NCI-H2107 treated with DMSO at 0.1 percent for 48 hours (cell line): ENCODE measurements at regions not wholly inside any gene's neighbourhood (a gene's known extent, or its start where the extent isn't known, plus 50 kb on each side); places are given as distances from the start of the nearest gene placed in this dataset.

Experiments used
- DNase-seq: peaks from one replicate; lab custom pipeline; 2025; ENCODE audit not compliant: unreplicated experiment; lab: John Stamatoyannopoulos, UW

DNA sequence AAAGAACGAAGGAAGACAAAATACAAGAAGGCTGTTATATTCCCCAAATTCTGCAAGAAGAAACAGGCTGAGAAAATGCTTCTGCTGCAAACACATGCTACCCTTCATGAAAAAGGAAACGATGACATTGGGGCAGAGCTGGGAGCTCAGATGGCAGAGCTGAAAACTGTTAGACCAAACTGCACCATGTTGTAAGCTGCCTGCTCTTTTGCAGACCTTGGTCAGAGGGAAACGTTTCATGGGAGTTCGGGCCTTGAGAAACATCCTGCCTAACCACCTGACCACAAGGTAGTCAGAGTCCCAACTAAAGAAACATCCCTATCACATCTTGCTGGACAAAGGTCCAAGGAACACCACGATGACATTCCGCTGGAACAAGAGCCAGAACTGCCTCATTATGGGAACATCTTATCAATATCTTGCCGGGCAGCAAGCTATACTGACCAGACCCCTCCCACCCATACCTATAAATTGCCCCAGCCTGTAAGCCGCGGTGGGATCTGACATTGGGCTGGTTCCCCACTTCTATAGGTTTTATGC, 110.7 kb upstream of the CTSC start:
- no peak for DNase-seq

DNA sequence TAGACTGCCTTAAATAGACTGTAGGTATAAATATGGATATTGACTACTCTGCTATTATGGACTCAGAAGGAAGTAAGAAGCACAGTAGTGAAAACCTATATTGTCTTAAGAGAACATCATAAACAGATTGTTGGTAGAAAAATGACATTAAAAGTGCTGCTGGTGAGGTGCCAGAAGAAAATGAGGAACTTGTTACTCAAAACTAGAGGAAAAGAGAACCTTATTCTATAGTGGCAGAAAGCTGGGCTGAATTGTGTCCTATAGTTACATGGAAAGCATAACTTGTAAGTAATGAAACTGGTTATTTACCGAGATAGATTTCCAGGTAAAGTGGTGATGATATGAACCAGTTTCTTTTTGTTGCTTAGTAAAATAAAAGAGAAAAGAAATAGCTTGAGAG, 109.7 kb upstream of the CTSC start:
- no peak for DNase-seq

DNA sequence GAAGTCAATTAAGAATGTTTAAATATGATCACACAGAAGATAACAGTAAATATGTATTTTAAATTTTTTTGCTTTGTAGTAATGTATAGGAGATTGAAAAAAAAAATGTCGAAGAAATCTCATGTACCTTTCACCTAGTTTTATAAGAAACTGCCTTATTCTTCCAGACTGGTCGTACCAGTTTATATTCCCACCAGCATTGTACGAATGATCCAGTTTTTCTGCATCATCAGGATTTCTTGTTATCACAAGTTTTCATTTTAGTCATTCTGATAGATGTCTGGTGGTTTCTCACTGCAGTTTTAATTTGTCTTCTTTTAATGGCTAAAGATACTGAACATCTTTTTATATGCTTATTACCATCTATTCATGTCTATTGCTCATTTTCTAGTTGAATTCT, 101.8 kb upstream of the CTSC start:
- no peak for DNase-seq

DNA sequence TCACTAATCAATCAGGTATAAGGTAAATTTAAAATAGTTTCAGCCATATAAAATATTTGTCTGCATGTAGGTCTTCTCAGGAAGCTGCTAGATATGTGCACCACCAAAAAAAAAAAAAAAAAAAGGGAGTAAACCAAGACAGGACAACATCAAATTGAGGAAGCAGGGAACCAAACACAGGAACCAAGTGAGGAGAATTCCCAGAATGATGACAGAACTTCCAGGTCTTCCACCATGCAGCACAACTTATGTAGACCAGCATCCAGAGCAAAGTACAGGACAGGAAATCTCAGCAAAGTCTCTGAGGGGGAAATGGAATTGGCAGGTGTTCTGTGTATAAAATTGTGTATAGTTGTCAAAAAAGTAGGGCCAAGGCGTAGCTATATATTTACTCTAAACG, 101.2 kb upstream of the CTSC start:
- DNase-seq: no peak

DNA sequence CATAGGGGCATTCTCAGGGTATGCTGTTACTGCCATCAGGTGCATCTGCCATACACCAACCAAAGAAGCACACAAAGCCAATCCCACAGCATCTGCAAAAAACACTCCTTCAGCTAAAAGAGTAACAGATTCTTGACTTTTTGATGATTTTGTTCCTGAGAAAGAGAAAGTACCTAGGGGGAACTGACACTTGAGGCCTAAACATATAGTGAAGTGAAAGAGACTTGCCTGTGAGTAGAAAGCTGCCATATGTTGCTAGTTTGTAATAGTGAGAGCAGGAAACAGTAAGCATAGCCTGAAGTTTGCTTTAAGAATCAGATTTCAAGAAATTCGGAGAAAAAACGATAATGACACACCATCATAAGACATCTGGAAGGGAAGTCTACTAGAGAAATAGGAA, 97.9 kb upstream of the CTSC start:
- DNase-seq: no peak

DNA sequence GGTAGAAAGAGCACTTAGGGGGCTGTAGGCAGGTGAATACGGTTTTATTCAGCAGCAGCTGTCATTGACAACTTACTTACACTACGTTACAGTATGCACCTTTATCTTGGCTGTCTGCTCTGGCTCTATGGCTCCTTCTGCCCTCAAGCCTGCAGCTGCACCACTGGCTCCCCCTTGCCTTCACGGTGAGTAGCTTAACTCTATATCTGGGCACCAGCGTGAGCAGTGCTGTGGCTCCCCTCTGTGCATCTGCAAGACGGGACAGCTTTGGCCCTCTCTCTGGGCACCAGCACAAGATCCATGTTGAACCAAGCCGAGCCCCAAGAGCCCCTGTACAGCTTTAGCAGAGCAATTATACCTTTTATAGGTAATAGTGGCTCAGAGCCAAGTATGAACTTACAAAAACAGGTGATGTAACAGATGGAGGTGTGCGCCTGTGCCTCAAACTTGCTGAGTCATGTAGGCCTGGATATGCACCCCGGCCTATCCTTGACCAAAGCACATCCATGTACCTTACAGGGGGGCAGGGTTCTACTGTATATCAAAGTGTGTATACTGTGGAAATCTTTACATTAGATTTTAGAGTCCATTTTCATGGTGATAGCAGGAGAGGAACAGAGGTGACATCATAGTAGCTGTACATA, 96.9 kb upstream of the CTSC start:
- no peak for DNase-seq

DNA sequence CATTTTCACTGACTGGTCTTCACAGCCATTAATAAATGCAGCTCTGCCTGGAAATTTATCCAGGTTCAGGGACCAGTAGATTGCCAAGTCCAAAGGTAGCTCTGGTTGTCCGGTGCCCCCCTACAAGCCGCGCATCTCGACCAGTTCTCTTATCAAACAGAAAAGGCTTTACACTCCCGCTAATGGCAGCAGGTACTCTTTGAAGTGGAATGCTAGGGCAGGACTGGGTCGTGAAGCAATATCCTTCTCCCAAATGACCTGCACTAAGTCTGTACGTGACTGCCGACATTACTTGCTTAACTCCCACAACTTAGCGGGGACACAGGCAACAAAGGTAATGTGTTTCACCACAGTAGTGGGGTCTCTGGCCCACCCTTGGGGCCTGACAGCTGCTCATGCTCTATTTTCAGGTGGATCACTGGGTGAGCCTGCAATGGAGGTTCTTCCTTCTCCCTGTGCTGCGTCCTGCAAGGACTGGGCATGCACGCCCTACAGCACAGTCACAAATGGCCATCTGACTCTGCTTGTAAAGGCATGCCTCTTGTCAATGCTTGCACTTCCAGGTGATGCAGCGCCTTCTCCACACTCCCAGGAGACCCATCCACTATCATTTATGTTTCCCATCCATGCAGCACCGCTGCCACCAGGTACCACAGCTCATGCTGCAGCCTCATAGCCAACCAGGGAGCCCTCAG, 96.1 kb upstream of the CTSC start:
- DNase-seq: no peak

DNA sequence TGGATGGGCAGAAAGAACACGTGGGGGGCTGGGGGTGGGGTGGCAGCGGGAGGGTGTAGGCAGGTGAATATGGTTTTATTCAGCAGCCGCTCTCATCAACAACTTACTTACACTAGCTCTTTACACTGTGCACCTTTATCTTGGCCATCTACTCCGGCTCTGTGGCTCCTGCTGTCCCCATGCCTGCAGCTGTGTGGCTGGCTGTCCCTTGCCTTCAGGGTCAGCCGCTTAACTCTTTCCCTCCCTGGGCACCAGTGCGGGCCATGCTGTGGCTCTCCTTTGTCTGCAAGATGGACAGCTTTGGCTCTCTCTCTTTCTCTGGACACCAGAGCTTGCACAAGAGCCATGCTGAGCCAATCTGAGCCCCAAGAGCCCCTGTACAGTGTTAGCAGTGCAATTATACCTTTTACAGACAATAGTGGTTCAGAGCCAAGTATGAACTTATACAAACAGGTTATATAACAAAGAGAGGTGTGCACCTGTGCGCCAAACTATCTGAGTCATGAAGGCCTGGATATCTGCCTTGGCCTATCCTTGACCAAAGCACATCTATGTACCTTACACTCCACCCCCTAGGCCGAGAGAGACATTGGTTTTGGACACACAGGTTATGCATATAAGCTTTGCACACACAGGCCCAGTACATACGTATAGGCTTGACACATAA, 94.3 kb upstream of the CTSC start:
- DNase-seq: no peak

DNA sequence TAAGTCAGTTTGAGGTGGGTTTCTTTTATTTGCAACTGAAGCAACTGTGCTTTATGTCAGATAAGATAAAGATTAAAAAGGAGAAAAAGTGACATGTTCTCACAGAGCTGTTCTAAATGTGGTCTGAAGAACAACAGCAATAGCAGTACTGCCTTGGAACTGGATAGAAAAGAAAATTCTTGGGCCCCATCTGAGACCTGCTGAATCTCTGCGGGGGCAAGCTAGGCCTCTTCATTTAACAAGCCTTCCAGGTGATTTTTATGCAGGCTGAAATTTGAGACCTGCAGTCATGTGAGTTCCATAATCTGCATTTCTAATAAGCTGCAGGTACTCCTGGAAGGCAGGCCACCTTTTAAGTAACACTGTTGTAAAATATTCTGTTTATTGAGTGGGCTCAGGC, 91.4 kb upstream of the CTSC start:
- no peak for DNase-seq

DNA sequence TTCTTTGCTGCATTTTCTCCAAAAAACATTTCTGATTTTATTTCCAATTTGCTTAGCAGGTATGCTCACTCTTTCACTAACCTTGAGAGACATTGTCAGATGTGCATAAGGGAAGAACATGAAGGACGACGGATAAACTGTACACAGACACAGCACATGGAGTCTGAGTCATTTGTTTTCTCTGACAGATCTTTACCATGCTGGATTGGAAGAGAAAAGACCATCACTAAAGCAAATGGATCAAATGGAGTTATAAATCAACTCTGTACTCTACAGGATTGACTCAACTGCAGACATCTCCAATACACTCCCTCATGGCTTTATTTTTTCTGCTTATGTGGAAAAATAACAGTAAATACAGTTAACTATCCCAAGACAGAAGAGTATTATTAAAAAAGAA, 90.2 kb upstream of the CTSC start:
- DNase-seq: no peak

DNA sequence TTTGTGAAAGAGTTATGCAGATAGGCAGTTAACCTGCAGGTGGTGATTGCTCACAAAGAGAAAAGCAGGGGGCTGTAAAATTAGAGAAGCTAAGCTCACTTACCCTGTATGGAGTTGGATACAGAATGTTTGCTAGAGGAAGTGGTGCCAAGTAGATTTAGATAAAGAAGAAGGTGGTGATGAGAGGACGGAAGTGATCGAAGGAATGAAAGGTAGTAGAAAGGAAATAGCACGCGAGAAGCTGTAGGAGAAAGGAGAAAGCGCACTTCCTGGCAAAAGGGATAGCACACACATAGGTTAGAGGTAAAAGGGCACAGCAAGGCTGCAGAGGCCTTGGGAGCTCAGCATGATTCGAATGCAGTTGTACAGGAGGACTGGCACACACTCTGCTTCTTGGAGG, 87.3 kb upstream of the CTSC start:
- DNase-seq: no peak

DNA sequence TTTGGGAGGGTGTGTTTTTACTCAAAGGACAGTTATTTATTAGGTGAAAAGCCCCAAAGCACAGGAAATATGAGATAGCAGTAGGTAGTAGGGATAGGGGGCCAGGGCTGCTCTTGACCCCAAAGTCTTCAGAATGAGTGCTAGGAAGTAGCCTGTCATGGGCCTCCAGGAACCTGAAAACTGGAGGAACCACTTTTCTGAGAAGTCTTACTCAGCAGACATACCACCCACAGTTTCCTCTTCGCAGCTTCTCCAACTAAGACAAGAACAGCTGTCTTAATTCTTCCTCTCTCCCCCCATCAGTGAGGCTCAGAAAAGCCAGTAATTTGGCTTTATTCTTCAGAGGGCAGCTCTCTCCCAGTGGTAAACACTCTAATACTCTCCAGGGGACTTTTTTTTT, 84.0 kb upstream of the CTSC start:
- DNase-seq: no peak

DNA sequence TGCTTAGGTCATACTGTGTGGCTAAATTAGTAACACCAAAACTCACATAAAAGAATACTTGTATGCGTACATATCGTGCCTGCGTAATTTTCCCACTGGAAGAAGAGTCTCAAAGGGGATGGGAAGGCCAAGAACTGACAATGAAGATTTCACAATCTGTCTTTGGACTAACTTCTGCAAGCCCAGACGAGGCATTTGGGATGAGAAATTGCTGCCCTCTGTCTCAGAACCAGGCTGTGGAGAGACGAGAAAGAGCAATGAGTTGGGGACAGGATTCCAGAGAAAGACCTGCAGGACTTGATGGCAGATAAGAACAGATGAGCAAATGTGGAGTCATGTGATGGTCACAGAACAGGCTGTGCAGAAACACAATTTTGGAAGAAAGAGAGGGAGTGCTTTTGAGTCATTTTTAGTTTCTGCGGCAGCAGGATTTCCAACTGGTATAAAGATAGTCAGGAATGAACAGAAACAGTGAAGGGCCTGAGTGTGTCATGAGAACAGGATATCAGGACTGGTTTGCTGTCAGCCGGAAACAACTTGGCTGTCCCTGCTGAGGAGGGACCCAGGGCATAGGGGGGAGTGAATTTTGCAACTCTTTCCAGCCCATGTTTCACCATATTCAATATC, 82.7 kb upstream of the CTSC start:
- DNase-seq: no peak

DNA sequence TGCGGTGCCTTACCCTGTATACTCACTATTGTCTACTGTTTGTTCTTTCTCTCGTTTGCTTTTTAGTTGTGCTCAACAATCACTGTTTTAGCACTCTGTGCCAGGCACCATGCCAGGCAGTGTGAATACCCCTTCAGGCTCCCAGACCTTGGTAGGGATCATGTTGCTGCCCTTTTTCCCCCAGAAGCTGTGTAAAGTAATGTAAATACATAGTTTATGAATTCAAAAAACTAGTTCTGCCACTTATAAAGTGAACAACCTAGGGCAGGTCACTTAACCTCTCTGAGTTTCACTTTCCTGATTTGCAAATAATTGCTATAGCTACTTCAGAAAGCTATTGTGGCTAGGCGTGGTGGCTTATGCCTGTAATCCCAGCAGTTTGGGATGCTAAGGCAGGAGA, 81.0 kb upstream of the CTSC start:
- peak; percentile 24 for DNase-seq

DNA sequence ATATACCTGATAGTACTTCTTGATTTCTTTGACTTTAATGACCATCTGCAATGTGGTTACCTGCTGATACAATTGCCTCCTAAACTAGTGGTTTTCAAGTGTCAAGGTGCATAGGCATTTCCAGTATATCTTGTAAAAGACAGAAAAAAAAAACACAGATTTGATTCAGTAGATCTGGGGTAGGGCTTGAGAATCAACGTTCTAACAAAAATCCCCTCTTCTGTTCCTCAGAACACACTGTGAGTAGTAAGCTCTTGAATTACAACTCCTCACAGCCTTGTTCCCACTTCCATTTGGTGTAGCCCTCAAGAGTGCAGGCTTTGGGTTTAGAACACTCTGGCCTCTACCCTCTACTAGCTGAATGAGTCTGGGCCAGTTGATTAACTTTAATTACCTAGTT, 78.0 kb upstream of the CTSC start:
- no peak for DNase-seq

DNA sequence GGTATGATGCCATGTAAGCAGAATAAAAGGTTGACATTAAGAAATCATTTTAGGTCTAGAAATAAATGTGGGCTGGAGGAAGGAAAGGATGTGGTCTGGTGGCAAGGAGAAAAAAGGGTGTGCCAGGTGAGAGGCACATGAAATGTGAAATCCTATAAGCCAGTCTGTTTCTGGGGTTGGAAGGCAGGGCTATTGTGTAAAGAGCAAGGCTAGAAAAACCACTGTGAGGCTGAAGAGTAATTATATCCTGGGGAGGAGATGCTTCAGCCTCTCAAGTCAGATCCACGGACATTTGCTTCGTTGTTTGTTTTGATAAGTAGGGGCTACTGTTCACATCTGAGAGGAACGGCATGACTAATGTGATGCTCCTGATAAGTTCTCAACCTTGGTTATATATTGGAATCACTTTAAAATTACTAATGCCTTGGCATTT, 77.5 kb upstream of the CTSC start:
- DNase-seq: peak; percentile 20

DNA sequence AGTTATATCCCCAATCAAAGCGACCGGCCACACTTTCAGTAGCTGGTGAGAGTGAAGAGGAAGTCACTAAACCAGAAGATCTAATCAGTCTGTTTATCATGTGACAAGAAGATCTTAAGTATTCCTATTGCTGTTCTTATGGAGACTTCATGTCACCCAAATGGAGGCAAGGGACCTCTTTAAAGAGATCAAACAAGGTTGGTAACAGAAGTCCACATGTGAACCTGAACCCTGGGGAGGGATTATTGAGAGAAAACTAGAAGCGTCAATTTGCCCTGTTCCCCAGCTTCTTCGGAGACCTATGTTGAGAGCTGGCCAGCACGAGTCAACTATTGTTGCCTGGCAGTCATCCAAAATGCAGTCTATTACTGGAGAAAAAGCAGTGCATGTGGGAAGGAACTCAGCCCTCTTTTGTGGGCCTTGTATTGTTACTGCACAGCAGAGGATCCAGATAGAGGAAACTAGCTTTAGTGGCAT, 76.9 kb upstream of the CTSC start:
- DNase-seq: no peak

DNA sequence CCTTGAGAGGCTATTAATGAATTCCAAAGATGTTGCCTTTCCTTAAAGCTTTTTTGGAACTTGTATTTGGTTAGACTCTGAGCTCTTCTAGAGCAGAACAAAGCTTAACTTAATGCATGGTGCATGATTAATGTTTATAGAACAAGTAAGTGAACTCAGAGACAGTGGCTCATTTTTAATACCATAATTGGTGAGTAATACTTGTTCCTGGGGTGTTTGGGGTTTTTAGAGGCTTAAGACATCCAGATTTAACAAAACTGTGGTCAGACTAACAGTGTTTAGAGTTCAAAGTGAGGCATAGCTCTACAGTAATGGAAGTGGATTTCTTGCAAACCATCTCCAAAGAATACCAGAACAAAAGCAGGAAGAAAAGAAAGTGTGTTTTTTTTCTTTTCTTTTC, 73.7 kb upstream of the CTSC start:
- DNase-seq: no peak

DNA sequence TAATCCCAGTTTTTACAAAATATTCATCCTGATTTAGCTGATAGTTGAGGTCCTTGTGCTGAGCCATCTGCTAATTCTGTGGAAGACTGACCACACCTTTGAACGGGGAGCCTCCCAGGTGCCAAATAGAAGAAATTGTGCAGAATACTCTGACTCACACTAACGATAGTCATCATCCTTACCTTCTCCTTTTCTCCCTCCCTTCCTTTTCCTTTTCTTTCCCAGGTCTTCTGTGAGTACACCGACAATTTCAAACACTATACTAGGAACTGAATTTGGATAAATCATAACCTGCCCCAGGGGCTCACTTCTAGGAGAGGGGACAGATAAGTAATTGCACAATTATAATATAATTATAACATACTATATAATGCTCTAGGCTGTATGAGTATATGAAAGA, 73.1 kb upstream of the CTSC start:
- DNase-seq: no peak

DNA sequence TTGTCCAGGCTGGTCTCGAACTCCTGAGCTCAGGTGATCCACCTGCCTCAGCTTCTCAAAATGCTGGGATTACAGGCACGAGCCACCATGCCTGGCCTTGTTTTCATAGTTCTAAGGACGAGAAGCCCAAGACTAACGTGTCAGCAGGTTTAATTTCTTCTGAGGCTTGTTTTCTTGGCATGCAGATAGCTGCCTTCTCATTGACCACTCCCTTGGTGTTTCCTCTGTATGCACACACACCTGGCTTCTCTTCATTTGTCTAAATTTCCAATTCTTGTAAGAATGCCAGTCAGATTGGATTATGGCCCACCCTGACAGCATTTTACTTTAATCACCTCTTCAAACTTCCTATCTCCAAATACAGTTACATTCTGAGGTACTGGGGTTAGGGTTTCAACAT, 72.5 kb upstream of the CTSC start:
- DNase-seq: no peak

DNA sequence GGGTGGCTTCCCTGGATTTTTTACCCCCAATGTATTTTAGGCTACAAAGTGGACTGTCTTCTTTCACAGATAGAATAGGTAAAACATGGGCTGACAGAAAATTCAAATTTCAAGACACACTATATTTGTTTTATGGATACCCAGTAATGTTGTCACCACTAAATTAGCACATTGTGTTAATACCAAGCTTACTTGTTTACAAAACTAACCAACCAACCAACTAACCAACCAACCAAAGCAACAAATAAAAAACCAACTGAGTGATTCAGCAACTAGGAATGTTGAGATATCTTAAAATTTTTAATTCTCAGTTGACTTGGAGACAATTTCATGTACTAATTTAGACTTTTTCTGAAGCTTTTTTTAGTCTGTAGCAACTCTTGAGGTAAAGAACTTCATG, 69.3 kb upstream of the CTSC start:
- DNase-seq: no peak

DNA sequence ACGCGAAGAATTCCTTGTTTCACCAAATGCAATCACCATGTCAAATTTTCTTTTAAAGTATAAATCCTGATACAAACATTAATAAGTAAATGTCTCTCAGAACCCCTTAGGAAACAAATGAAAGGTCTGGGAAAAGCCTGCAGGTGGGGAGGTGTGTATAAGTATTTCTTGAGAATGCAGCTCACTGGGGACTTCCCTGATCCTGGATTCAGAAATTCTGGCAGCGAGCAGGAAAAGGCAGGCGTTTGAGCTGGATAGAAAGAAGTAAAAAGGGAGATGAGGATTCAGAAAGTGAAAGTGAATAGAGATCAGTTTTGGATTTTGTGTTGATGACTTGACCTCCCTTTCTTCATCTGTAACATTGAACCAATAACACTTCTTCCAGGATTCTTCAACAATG, 68.3 kb upstream of the CTSC start:
- no peak for DNase-seq
